K562 (cell line): ENCODE measurements at regions not wholly inside any gene's neighbourhood (a gene's known extent, or its start where the extent isn't known, plus 50 kb on each side); places are given as distances from the start of the nearest gene placed in this dataset.

Source experiments
- ATAC-seq: fragments of 200-7000 bp; cut with Tn5 transposase; 3 replicates; pipeline ENCODE4 v1.9.1; 2020; ENCODE audit warnings: moderate library complexity
- BruUV-seq: library from RNA; stranded (reverse); fragments of 400-500 nt; replicated peaks from 2 replicates; lab custom pipeline; 2021; lab: Mats Ljungman, UMichigan
- CTCF ChIA-PET: fragments of 300-600 bp; formaldehyde crosslinking; extraction: SDS; loops from one replicate; lab custom pipeline; 2021; ENCODE audit warnings: low intra/inter-chr PET ratio; lab: Yijun Ruan, JAX
- POLR2A ChIA-PET: fragments of 300-600, 350-650 bp; sonication (Branson Sonifier 250); formaldehyde crosslinking; extraction: SDS; loops from one replicate; lab custom pipeline; 2021; ENCODE audit warnings: antibody characterized with exemption, inconsistent platforms; lab: Yijun Ruan, JAX
- DNase-seq, 4 experiments: peaks; one replicate each; pipeline versions ENCODE4 v3.0.0 to v3.0.0-alpha.2; 2011 to 2018; ENCODE audit warnings: low spot score in 3 of 4, mixed read lengths in 3 of 4; ENCODE audit errors: extremely low read depth in 1 of 4
- FAIRE-seq: peaks from 2 replicates; lab custom pipeline; 2011; peaks lifted over from hg19 to GRCh38; lab: Jason Lieb, UNC
- H2AFZ ChIP-seq: 2 replicates; pipeline ENCODE4 v1.6.0; 2011; ENCODE audit warnings: low read depth, low read length, control low read depth, inconsistent platforms
- H3K27ac ChIP-seq: fragments of 200-600 bp; 3 replicates; pipeline ENCODE4 v1.8.0; 2011; ENCODE audit warnings: low read depth, mild to moderate bottlenecking, control low read depth, inconsistent platforms, low read length, moderate library complexity, mixed read lengths; ENCODE audit errors: extremely low read depth
- H3K27me3 ChIP-seq, 2 experiments: fragments of 300-600 bp in 1 of 2; 2 replicates in 1 of 2; 3 replicates in 1 of 2; pipeline versions ENCODE4 v1.6.0 to v1.8.0; 2011; ENCODE audit warnings: inconsistent platforms in 2 of 2, low read length in 2 of 2, mild to moderate bottlenecking in 1 of 2, mixed read lengths in 1 of 2, moderate library complexity in 1 of 2; ENCODE audit not compliant: control insufficient read depth in 2 of 2, insufficient read depth in 2 of 2
- H3K36me3 ChIP-seq: fragments of 300-600 bp; 3 replicates; pipeline ENCODE4 v1.8.0; 2011; ENCODE audit warnings: mild to moderate bottlenecking, low read length, inconsistent platforms; ENCODE audit not compliant: control insufficient read depth, insufficient read depth
- H3K4me1 ChIP-seq, 2 experiments: fragments of 200-600 bp in 1 of 2; replicated peaks in 1 of 2; 2 replicates in 1 of 2; 3 replicates in 1 of 2; pipeline versions ENCODE4 v1.5.1 to v1.8.0; 2011; ENCODE audit warnings: inconsistent platforms in 2 of 2, low read length in 2 of 2, mild to moderate bottlenecking in 1 of 2, mixed read lengths in 1 of 2, moderate library complexity in 1 of 2; ENCODE audit not compliant: control insufficient read depth in 2 of 2, insufficient read depth in 2 of 2
- H3K4me2 ChIP-seq: 2 replicates; pipeline ENCODE4 v1.6.1; 2011; ENCODE audit warnings: low read length, control low read depth, inconsistent platforms, mixed read lengths; ENCODE audit not compliant: insufficient read depth
- H3K4me3 ChIP-seq: fragments of 200-600 bp; sonication (generic), shearing (Covaris generic); 2 replicates; pipeline ENCODE4 v1.5.1; 2016; ENCODE audit warnings: control low read depth, inconsistent platforms
- H3K79me2 ChIP-seq: fragments of 200-600 bp; 3 replicates; pipeline ENCODE4 v1.8.0; 2011; ENCODE audit warnings: low read length, inconsistent platforms; ENCODE audit not compliant: control insufficient read depth, insufficient read depth
- H3K9ac ChIP-seq, 2 experiments: 2 replicates each; pipeline versions ENCODE4 v1.6.0 to v1.6.1; 2011; ENCODE audit warnings: low read depth in 2 of 2, low read length in 2 of 2, control low read depth in 1 of 2, inconsistent platforms in 1 of 2, mild to moderate bottlenecking in 1 of 2, mixed read lengths in 1 of 2; ENCODE audit not compliant: insufficient read depth in 1 of 2
- H3K9me1 ChIP-seq: one replicate; pipeline ENCODE4 v1.6.0; 2011; ENCODE audit warnings: inconsistent platforms, mild to moderate bottlenecking, low read length, moderate library complexity; ENCODE audit not compliant: control insufficient read depth, insufficient read depth
- H3K9me3 ChIP-seq: replicated peaks from 2 replicates; pipeline ENCODE4 v1.5.1; 2011; ENCODE audit warnings: low read depth, low read length, inconsistent platforms; ENCODE audit not compliant: control insufficient read depth, insufficient read depth
- H4K20me1 ChIP-seq: replicated peaks from 2 replicates; pipeline ENCODE4 v1.6.1; 2011; ENCODE audit warnings: low read length, inconsistent platforms, mixed read lengths; ENCODE audit not compliant: control insufficient read depth, insufficient read depth
- FOXM1 ChIP-seq, 2 experiments: fragments of 450-650 bp in 1 of 2; sonication (generic) in 1 of 2; formaldehyde crosslinking in 1 of 2; IDR thresholded peaks; 2 replicates each; pipeline versions ENCODE4 v1.6.1 to v1.9.0; 2017 to 2022; ENCODE audit warnings: low read depth in 2 of 2, mild to moderate bottlenecking in 2 of 2, missing genetic modification reagents in 1 of 2, moderate library complexity in 1 of 2
- MTA2 ChIP-seq: fragments of 450-650 bp; IDR thresholded peaks from 2 replicates; pipeline ENCODE4 v1.6.1; 2016; ENCODE audit warnings: low read depth
- NFIC ChIP-seq: fragments of 450-650 bp; IDR thresholded peaks from 2 replicates; pipeline ENCODE4 v1.6.1; 2017; ENCODE audit warnings: mild to moderate bottlenecking, inconsistent platforms
- NR2C1 ChIP-seq, 2 experiments: fragments of 450-650 bp; IDR thresholded peaks; 2 replicates each; pipeline ENCODE4 v1.6.1; 2017; ENCODE audit warnings: mild to moderate bottlenecking in 2 of 2, antibody characterized with exemption in 1 of 2, inconsistent platforms in 1 of 2, missing compliant biosample characterization in 1 of 2, missing genetic modification characterization in 1 of 2
- RBM39 ChIP-seq: fragments of 200-400 bp; formaldehyde crosslinking; optimal IDR thresholded peaks from 2 replicates; pipeline ENCODE3; 2018; ENCODE audit warnings: low read depth, low read length
- TEAD2 ChIP-seq: fragments of 450-650 bp; IDR thresholded peaks from 2 replicates; pipeline ENCODE4 v1.6.1; 2016; ENCODE audit warnings: missing genetic modification characterization, control low read depth, missing compliant biosample characterization
- WGBS: fragments of 100-300 bp; shearing (Covaris generic); methylation state at CpG from one replicate; pipeline ENCODE4 v1.1.6; 2016; ENCODE audit warnings: low coverage, mixed read lengths; ENCODE audit not compliant: insufficient coverage; ENCODE audit errors: missing lambda C conversion rate; 5-methylcytosine and 5-hydroxymethylcytosine counted together
- in situ Hi-C: fragments of 300-500 bp; cut with MboI; formaldehyde crosslinking; loops from 4 replicates; pipeline ENCODE4 v1.15.0; 2018; ENCODE audit warnings: inconsistent platforms, mixed read lengths
- intact Hi-C: fragments of 100-400 bp; cut with micrococcal nuclease; formaldehyde crosslinking; loops from 2 replicates; pipeline ENCODE4 v1.14.2; 2022
- TF ChIP-seq, protein P1 (sequence below): fragments of 250-450 bp; sonication (Bioruptor Pico); IDR thresholded peaks from 2 replicates; pipeline ENCODE4 v1.8.0; 2022; ENCODE audit warnings: moderate library complexity, mild to moderate bottlenecking, inconsistent platforms
- TF ChIP-seq, protein P2 (sequence below): sonication (generic); formaldehyde crosslinking; IDR thresholded peaks from 2 replicates; pipeline ENCODE4 v1.8.1; 2023; ENCODE audit warnings: mild to moderate bottlenecking, missing genetic modification reagents

DNA sequence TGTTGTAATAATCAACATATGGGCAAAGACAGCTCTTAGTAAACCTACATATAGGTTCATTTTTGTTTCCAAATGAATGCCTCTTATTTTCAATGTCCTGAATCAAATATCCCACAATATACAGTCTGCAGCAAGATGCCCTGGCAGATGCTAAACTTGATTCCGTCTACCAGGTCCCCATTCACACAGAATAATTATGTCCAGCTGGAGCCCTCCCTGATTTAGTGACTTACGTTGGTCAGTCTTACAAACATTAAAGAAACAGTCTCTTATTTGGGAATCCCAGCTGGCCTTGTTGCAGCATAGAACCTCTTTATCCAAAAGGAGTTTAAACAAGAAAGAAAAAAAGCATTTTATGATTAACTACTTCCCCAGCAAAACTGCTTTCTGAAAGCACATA is 82.7 kb upstream of the BMP4 start:
- Histone ChIP-seq H3K9ac (no peak overlapping the region), H4K20me1 (no peaks in the 10 kb centered on the region)
- POLR2A ChIA-PET = interaction anchor here (0.6 kb wide), 1 partner anchor 28 kb away, joined by 3 read pairs; no protein-coding TSS in a partner anchor
- no TSS peak for BruUV-seq
- intact Hi-C loops = no loop called here
- TF ChIP-seq MTA2 (no peak), NR2C1 (IDR thresholded peaks at IDR 0.05) (no peak), NR2C1 (tag; IDR thresholded peaks at IDR 0.05) (no peak), TEAD2 (tag) (no peak), NFIC (no peak), FOXM1 (IDR thresholded peaks at IDR 0.05; ENCODE audit: low read depth) (no peak), FOXM1 (CRISPR knock-in tag; IDR thresholded peaks at IDR 0.05; ENCODE audit: low read depth) (no peak), RBM39 (no peak)
- TF ChIP-seq, protein P1, sequence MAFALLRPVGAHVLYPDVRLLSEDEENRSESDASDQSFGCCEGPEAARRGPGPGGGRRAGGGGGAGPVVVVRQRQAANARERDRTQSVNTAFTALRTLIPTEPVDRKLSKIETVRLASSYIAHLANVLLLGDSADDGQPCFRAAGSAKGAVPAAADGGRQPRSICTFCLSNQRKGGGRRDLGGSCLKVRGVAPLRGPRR (CRISPR knock-in tag) = no peak
- TF ChIP-seq, protein P2, sequence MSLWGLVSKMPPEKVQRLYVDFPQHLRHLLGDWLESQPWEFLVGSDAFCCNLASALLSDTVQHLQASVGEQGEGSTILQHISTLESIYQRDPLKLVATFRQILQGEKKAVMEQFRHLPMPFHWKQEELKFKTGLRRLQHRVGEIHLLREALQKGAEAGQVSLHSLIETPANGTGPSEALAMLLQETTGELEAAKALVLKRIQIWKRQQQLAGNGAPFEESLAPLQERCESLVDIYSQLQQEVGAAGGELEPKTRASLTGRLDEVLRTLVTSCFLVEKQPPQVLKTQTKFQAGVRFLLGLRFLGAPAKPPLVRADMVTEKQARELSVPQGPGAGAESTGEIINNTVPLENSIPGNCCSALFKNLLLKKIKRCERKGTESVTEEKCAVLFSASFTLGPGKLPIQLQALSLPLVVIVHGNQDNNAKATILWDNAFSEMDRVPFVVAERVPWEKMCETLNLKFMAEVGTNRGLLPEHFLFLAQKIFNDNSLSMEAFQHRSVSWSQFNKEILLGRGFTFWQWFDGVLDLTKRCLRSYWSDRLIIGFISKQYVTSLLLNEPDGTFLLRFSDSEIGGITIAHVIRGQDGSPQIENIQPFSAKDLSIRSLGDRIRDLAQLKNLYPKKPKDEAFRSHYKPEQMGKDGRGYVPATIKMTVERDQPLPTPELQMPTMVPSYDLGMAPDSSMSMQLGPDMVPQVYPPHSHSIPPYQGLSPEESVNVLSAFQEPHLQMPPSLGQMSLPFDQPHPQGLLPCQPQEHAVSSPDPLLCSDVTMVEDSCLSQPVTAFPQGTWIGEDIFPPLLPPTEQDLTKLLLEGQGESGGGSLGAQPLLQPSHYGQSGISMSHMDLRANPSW (CRISPR knock-in tag) = no peak
- TF ChIP-seq, all 486 proteins: peak for 0
- Histone ChIP-seq H3K9me1 (no peaks in the 10 kb centered on the region), H3K27ac (no peak overlapping the region), H3K27me3 (no peaks in the 10 kb centered on the region), H3K4me3 (no peak overlapping the region), H3K4me1 (no peaks in the 10 kb centered on the region), H3K4me2 (no peak overlapping the region), H3K36me3 (no peaks in the 10 kb centered on the region), H3K79me2 (no peaks in the 10 kb centered on the region), H3K9me3 (no peaks in the 10 kb centered on the region), H2AFZ (no peak overlapping the region)
- FAIRE-seq = no peak
- CTCF ChIA-PET = interaction anchor here (0.5 kb wide), 1 partner anchor 112 kb away, joined by 3 read pairs; no protein-coding TSS in a partner anchor
- WGBS = 0% methylated on average over 2 of the region's 2 CpGs
- no peak for DNase-seq
- ATAC-seq = no peak
- in situ Hi-C loops = no loop called here
